ENCODE measurements at regions not wholly inside any gene's neighbourhood (a gene's known extent, or its start where the extent isn't known, plus 50 kb on each side); places are given as distances from the start of the nearest gene placed in this dataset.

DNA sequence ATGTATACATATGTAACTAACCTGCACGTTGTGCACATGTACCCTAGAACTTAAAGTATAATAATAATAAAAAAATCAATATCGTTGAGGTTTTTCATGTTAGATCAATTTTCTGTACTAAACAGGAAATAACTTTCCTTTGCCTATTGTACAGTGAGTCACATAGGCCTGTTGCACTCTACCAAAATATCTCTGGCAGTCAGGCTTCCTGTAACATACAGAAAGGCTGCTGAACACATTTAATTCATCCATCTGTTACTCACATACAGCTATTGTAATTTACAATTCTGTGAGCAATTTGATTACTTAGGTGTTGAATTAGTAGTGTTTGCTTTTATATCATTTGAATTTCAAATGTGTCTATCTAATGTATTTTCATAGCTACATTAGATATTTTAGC lies 427.8 kb downstream of the TMA16 start:
- WGBS (ENCODE audit: insufficient coverage) = no CpG with 5 or more reads among the region's 2 CpGs
- Mint-ChIP-seq H3K9me3 (no peaks in the 10 kb centered on the region), H3K4me1 (no peaks in the 10 kb centered on the region), H3K27ac (no peak overlapping the region), H3K36me3 (no peaks in the 10 kb centered on the region), H3K4me3 (no peak overlapping the region), H3K27me3 (ENCODE audit: low read depth in 3 of 3) (peaks cover 0 to 2% (median 0%) of the 10 kb centered on the region in 3 donors)
- no peaks in the 10 kb centered on the region for H4K20me1 ChIP-seq (ENCODE audit: insufficient read depth, low read length)
- H3K9me3 ChIP-seq (replicated peaks in 1 of 2; ENCODE audit: control insufficient read depth in 1 of 2, insufficient read depth in 1 of 2, low read length in 2 of 2) = no peaks in the 10 kb centered on the region
- no peak overlapping the region for H3K4me2 ChIP-seq (replicated peaks; ENCODE audit: extremely low read depth, low read length, poor library complexity, severe bottlenecking)
- no peaks in the 10 kb centered on the region for H3K4me1 ChIP-seq (ENCODE audit: control insufficient read depth in 1 of 2, insufficient read depth in 2 of 2, low read length in 2 of 2)
- no peaks in the 10 kb centered on the region for H3K79me2 ChIP-seq (ENCODE audit: insufficient read depth, low read length)
- TF ChIP-seq, protein P1, sequence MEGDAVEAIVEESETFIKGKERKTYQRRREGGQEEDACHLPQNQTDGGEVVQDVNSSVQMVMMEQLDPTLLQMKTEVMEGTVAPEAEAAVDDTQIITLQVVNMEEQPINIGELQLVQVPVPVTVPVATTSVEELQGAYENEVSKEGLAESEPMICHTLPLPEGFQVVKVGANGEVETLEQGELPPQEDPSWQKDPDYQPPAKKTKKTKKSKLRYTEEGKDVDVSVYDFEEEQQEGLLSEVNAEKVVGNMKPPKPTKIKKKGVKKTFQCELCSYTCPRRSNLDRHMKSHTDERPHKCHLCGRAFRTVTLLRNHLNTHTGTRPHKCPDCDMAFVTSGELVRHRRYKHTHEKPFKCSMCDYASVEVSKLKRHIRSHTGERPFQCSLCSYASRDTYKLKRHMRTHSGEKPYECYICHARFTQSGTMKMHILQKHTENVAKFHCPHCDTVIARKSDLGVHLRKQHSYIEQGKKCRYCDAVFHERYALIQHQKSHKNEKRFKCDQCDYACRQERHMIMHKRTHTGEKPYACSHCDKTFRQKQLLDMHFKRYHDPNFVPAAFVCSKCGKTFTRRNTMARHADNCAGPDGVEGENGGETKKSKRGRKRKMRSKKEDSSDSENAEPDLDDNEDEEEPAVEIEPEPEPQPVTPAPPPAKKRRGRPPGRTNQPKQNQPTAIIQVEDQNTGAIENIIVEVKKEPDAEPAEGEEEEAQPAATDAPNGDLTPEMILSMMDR (IDR thresholded peaks at IDR 0.05) = no peak
- H3K9ac ChIP-seq (ENCODE audit: insufficient read depth, low read length, poor library complexity, severe bottlenecking) = no peak overlapping the region
- DNase-seq = no peak
- intact Hi-C loops (cut with micrococcal nuclease) = no loop called here
- H3K27me3 ChIP-seq (ENCODE audit: control insufficient read depth in 2 of 2, insufficient read depth in 2 of 2, low read length in 2 of 2) = no peaks in the 10 kb centered on the region
- no peaks in the 10 kb centered on the region for H3K36me3 ChIP-seq (replicated peaks in 1 of 2; ENCODE audit: control insufficient read depth in 1 of 2, insufficient read depth in 2 of 2, low read length in 2 of 2)
- H3K4me3 ChIP-seq (replicated peaks in 1 of 3; ENCODE audit: low read depth in 2 of 3, low read length in 3 of 3) = no peak overlapping the region
- no peak overlapping the region for H2AFZ ChIP-seq (ENCODE audit: insufficient read depth, low read depth, low read length, poor library complexity, severe bottlenecking)
- H3K27ac ChIP-seq (ENCODE audit: low read depth in 1 of 2, low read length in 2 of 2) = no peak overlapping the region

DNA sequence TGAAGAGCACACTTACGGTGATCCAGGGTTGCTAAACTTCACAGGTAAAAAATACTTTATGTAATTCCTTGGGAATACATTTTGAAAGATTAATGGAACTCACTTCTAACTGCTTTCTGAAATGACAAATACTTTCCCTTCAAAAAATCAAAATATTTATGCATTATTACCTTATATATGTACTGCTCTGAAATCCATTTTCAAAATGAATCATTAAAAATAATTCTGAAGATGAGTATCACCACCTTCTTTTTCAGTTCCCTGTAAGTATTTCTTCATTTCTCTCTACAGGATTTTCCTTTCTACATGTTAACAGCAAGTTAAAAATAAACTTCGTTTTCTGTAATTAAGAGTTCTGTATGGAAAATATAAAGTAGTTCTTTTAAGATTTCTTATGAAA lies 428.6 kb downstream of the TMA16 start:
- Mint-ChIP-seq H3K27me3 (ENCODE audit: low read depth in 3 of 3) (peaks cover 0 to 2% (median 0%) of the 10 kb centered on the region in 3 donors), H3K27ac (no peak overlapping the region), H3K4me3 (no peak overlapping the region), H3K4me1 (no peaks in the 10 kb centered on the region), H3K36me3 (no peaks in the 10 kb centered on the region), H3K9me3 (no peaks in the 10 kb centered on the region)
- H3K36me3 ChIP-seq (replicated peaks in 1 of 2; ENCODE audit: control insufficient read depth in 1 of 2, insufficient read depth in 2 of 2, low read length in 2 of 2) = no peaks in the 10 kb centered on the region
- no CpG with 5 or more reads among the region's 2 CpGs for WGBS (ENCODE audit: insufficient coverage)
- H3K4me1 ChIP-seq (ENCODE audit: control insufficient read depth in 1 of 2, insufficient read depth in 2 of 2, low read length in 2 of 2) = no peaks in the 10 kb centered on the region
- TF ChIP-seq, protein P1 (IDR thresholded peaks at IDR 0.05) = no peak
- no peaks in the 10 kb centered on the region for H3K79me2 ChIP-seq (ENCODE audit: insufficient read depth, low read length)
- H3K9me3 ChIP-seq (replicated peaks in 1 of 2; ENCODE audit: control insufficient read depth in 1 of 2, insufficient read depth in 1 of 2, low read length in 2 of 2) = no peaks in the 10 kb centered on the region
- no peak overlapping the region for H2AFZ ChIP-seq (ENCODE audit: insufficient read depth, low read depth, low read length, poor library complexity, severe bottlenecking)
- intact Hi-C loops (cut with micrococcal nuclease) = no loop called here
- no peak overlapping the region for H3K4me3 ChIP-seq (replicated peaks in 1 of 3; ENCODE audit: low read depth in 2 of 3, low read length in 3 of 3)
- no peaks in the 10 kb centered on the region for H3K27me3 ChIP-seq (ENCODE audit: control insufficient read depth in 2 of 2, insufficient read depth in 2 of 2, low read length in 2 of 2)
- H3K27ac ChIP-seq (ENCODE audit: low read depth in 1 of 2, low read length in 2 of 2) = no peak overlapping the region
- DNase-seq = no peak
- H4K20me1 ChIP-seq (ENCODE audit: insufficient read depth, low read length) = no peaks in the 10 kb centered on the region
- no peak overlapping the region for H3K9ac ChIP-seq (ENCODE audit: insufficient read depth, low read length, poor library complexity, severe bottlenecking)
- H3K4me2 ChIP-seq (replicated peaks; ENCODE audit: extremely low read depth, low read length, poor library complexity, severe bottlenecking) = no peak overlapping the region

All from CD14-positive monocyte (primary cell).